ENCODE measurements at regions not wholly inside any gene's neighbourhood (a gene's known extent, or its start where the extent isn't known, plus 50 kb on each side); places are given as distances from the start of the nearest gene placed in this dataset.

DNA sequence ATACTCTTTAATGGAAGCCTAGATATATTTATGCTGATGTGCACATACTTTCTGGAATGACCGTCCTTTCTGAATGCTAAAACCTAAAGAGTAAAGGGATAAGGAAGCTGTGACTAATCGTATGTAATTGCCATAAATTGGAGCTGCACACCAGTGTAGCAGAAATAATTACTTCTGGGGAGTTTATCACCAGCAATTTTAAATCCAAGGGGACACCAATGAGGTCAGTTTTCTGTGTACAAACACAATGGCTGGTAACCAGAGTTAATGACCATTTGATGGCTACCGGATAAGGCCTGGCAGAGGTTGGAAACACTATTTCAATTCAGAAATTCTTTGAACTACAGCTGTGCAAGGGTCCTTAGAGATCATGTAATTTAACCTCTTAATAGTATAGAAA, 670.1 kb downstream of the REEP3 start:
- TF ChIP-seq EZH2 (IDR thresholded peaks at IDR 0.05; ENCODE audit: borderline replicate concordance, insufficient read depth, low read depth, low read length, poor library complexity, severe bottlenecking) = no peak
- TF ChIP-seq, protein P1, sequence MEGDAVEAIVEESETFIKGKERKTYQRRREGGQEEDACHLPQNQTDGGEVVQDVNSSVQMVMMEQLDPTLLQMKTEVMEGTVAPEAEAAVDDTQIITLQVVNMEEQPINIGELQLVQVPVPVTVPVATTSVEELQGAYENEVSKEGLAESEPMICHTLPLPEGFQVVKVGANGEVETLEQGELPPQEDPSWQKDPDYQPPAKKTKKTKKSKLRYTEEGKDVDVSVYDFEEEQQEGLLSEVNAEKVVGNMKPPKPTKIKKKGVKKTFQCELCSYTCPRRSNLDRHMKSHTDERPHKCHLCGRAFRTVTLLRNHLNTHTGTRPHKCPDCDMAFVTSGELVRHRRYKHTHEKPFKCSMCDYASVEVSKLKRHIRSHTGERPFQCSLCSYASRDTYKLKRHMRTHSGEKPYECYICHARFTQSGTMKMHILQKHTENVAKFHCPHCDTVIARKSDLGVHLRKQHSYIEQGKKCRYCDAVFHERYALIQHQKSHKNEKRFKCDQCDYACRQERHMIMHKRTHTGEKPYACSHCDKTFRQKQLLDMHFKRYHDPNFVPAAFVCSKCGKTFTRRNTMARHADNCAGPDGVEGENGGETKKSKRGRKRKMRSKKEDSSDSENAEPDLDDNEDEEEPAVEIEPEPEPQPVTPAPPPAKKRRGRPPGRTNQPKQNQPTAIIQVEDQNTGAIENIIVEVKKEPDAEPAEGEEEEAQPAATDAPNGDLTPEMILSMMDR (IDR thresholded peaks at IDR 0.05) = no peak
- Histone ChIP-seq H3K9ac (ENCODE audit: low read length) (no peak overlapping the region), H3K9me3 (ENCODE audit: control extremely low read depth in 1 of 3, control insufficient read depth in 2 of 3, insufficient read depth in 1 of 3, low read length in 2 of 3) (peaks cover 0 to 5% (median 2%) of the 10 kb centered on the region in 3 donors), H3K4me3 (ENCODE audit: control extremely low read depth in 1 of 5, extremely low read depth in 1 of 5, insufficient read depth in 1 of 5, low read depth in 2 of 5, low read length in 4 of 5) (no peak overlapping the region), H3K79me2 (ENCODE audit: control insufficient read depth, insufficient read depth, low read length) (no peaks in the 10 kb centered on the region), H3K27me3 (replicated peaks in 1 of 4; ENCODE audit: control extremely low read depth in 1 of 4, control insufficient read depth in 3 of 4, insufficient read depth in 4 of 4, low read length in 3 of 4) (no peaks in the 10 kb centered on the region), H3K36me3 (replicated peaks in 1 of 2; ENCODE audit: control extremely low read depth in 1 of 2, control insufficient read depth in 1 of 2, extremely low read depth in 1 of 2, insufficient read depth in 2 of 2, low read length in 1 of 2) (no peaks in the 10 kb centered on the region), H3K4me2 (replicated peaks; ENCODE audit: low read depth, low read length, poor library complexity, severe bottlenecking) (no peak overlapping the region), H2AFZ (ENCODE audit: insufficient read depth, low read depth, low read length, poor library complexity, severe bottlenecking) (no peak overlapping the region), H3K4me1 (ENCODE audit: control insufficient read depth in 2 of 2, insufficient read depth in 2 of 2, low read length in 2 of 2) (no peaks in the 10 kb centered on the region), H3K27ac (ENCODE audit: low read length in 2 of 2) (no peak overlapping the region), H4K20me1 (ENCODE audit: control insufficient read depth, insufficient read depth, low read length, poor library complexity, severe bottlenecking) (no peaks in the 10 kb centered on the region)
- H3K27ac Mint-ChIP-seq = no peak overlapping the region
- POLR2A ChIA-PET = no interaction called here
- no CpG with 5 or more reads among the region's 3 CpGs for WGBS (ENCODE audit: insufficient coverage)
- CTCF ChIA-PET = no interaction called here
- no peak overlapping the region for H3K4me3 Mint-ChIP-seq
- no peaks in the 10 kb centered on the region for H3K9me3 Mint-ChIP-seq (ENCODE audit: insufficient read depth)
- no peaks in the 10 kb centered on the region for H3K27me3 Mint-ChIP-seq
- H3K4me1 Mint-ChIP-seq = no peaks in the 10 kb centered on the region
- intact Hi-C loops (cut with micrococcal nuclease) = no loop called here
- no peak for DNase-seq
- ATAC-seq (ENCODE audit: low read depth) = no peak

DNA sequence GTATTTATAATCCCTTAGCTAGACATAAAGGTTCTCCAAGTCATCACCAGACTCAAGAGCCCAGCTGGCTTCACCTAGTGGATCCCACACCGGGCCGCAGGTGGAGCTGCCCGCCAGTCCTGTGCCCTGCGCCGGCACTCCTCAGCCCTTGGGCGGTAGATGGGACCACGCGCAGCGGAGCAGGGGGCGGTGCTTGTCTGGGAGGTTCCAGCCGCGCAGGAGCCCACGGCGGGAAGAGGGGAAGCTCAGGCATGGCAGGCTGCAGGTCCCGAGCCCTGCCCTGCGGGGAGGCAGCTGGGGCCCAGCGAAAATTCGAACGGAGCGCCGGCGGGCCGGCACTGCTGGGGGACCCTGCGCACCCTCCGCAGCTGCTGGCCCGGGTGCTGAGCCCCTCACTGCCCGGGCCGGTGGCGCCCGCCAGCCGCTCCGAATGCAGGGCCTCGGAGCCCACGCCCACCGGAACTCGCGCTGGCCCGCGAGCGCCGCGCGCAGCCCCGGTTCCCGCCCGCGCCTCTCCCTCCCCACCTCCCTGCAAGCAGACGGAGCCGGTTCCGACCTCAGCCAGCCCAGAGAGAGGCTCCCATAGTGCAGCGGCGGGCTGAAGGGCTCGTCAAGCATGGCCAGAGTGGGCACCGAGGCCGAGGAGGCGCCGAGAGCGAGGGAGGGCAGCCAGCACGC, 675.6 kb downstream of the REEP3 start:
- H4K20me1 ChIP-seq (ENCODE audit: control insufficient read depth, insufficient read depth, low read length, poor library complexity, severe bottlenecking) = no peaks in the 10 kb centered on the region
- H2AFZ ChIP-seq (ENCODE audit: insufficient read depth, low read depth, low read length, poor library complexity, severe bottlenecking) = no peak overlapping the region
- no peaks in the 10 kb centered on the region for H3K27me3 Mint-ChIP-seq
- peaks cover 0 to 7% (median 2%) of the 10 kb centered on the region in 3 donors for H3K9me3 ChIP-seq (ENCODE audit: control extremely low read depth in 1 of 3, control insufficient read depth in 2 of 3, insufficient read depth in 1 of 3, low read length in 2 of 3)
- H3K4me1 Mint-ChIP-seq = no peaks in the 10 kb centered on the region
- H3K4me3 ChIP-seq (ENCODE audit: control extremely low read depth in 1 of 5, extremely low read depth in 1 of 5, insufficient read depth in 1 of 5, low read depth in 2 of 5, low read length in 4 of 5) = no peak overlapping the region
- intact Hi-C loops (cut with micrococcal nuclease) = no loop called here
- H3K27ac ChIP-seq (ENCODE audit: low read length in 2 of 2) = no peak overlapping the region
- 95% methylated on average over 57 of the region's 59 CpGs for WGBS (ENCODE audit: insufficient coverage)
- H3K4me2 ChIP-seq (replicated peaks; ENCODE audit: low read depth, low read length, poor library complexity, severe bottlenecking) = no peak overlapping the region
- no peaks in the 10 kb centered on the region for H3K36me3 ChIP-seq (replicated peaks in 1 of 2; ENCODE audit: control extremely low read depth in 1 of 2, control insufficient read depth in 1 of 2, extremely low read depth in 1 of 2, insufficient read depth in 2 of 2, low read length in 1 of 2)
- no peaks in the 10 kb centered on the region for H3K27me3 ChIP-seq (replicated peaks in 1 of 4; ENCODE audit: control extremely low read depth in 1 of 4, control insufficient read depth in 3 of 4, insufficient read depth in 4 of 4, low read length in 3 of 4)
- ChIA-PET POLR2A (no interaction called here), CTCF (no interaction called here)
- TF ChIP-seq, protein P1 (IDR thresholded peaks at IDR 0.05) = no peak
- TF ChIP-seq EZH2 (IDR thresholded peaks at IDR 0.05; ENCODE audit: borderline replicate concordance, insufficient read depth, low read depth, low read length, poor library complexity, severe bottlenecking) = no peak
- no peak overlapping the region for H3K4me3 Mint-ChIP-seq
- no peak overlapping the region for H3K9ac ChIP-seq (ENCODE audit: low read length)
- peaks cover 3% of the 10 kb centered on the region for H3K9me3 Mint-ChIP-seq (ENCODE audit: insufficient read depth)
- DNase-seq (no peak), ATAC-seq (ENCODE audit: low read depth) (no peak)
- H3K4me1 ChIP-seq (ENCODE audit: control insufficient read depth in 2 of 2, insufficient read depth in 2 of 2, low read length in 2 of 2) = no peaks in the 10 kb centered on the region
- H3K79me2 ChIP-seq (ENCODE audit: control insufficient read depth, insufficient read depth, low read length) = no peaks in the 10 kb centered on the region
- no peak overlapping the region for H3K27ac Mint-ChIP-seq

Measured in B cell (primary cell).